ENCODE measurements at regions not wholly inside any gene's neighbourhood (a gene's known extent, or its start where the extent isn't known, plus 50 kb on each side); places are given as distances from the start of the nearest gene placed in this dataset.

- TF ChIP-seq CTCF (IDR thresholded peaks at IDR 0.05 in 8 of 11, conservative IDR thresholded peaks at IDR 0.05 in 3 of 11): no peak
- TF ChIP-seq POLR2A (IDR thresholded peaks at IDR 0.05): no peak
These were observed 230.7 kb upstream of the SRRM4 start for GRCh38 chr12:118750666-118751065.

Measured in spleen (tissue), 7 donors.